K562 (cell line): ENCODE measurements at regions not wholly inside any gene's neighbourhood (a gene's known extent, or its start where the extent isn't known, plus 50 kb on each side); places are given as distances from the start of the nearest gene placed in this dataset.

ENCODE experiments used
- ASH1L ChIP-seq: fragments of 450-650 bp; IDR thresholded peaks from 2 replicates; pipeline ENCODE4 v1.6.1; 2018; ENCODE audit warnings: borderline replicate concordance, mild to moderate bottlenecking, low read depth; ENCODE audit not compliant: partially characterized antibody
- EP400 ChIP-seq: fragments of 450-650 bp; IDR thresholded peaks from 2 replicates; pipeline ENCODE4 v1.6.1; 2017; ENCODE audit warnings: antibody characterized with exemption, mild to moderate bottlenecking, moderate library complexity
- OTX1 ChIP-seq: fragments of 450-650 bp; formaldehyde crosslinking; IDR thresholded peaks from 2 replicates; pipeline ENCODE4 v1.4.0; 2022; ENCODE audit warnings: mild to moderate bottlenecking
- RBM17 ChIP-seq: fragments of 200-400 bp; formaldehyde crosslinking; IDR thresholded peaks from 2 replicates; pipeline ENCODE4 v1.6.1; 2017; ENCODE audit warnings: low read depth, mild to moderate bottlenecking, low read length, borderline replicate concordance
- RBM34 ChIP-seq: fragments of 200-400 bp; formaldehyde crosslinking; IDR thresholded peaks from 2 replicates; pipeline ENCODE4 v1.6.1; 2018; ENCODE audit warnings: low read length, borderline replicate concordance; ENCODE audit not compliant: insufficient read depth
- SNRNP70 ChIP-seq: fragments of 200-400 bp; formaldehyde crosslinking; optimal IDR thresholded peaks from 2 replicates; pipeline ENCODE3; 2017; ENCODE audit warnings: low read depth, low read length
- TCFL5 ChIP-seq: fragments of 250-450 bp; sonication (Bioruptor Pico); conservative IDR thresholded peaks from 2 replicates; pipeline ENCODE4 v1.6.1; 2021; ENCODE audit warnings: mild to moderate bottlenecking, moderate library complexity, matching md5 sums
- YY1 ChIP-seq, 3 experiments: IDR thresholded peaks; 2 replicates each; pipeline ENCODE4 v1.6.1; 2011; ENCODE audit warnings: low read length in 2 of 3, mild to moderate bottlenecking in 2 of 3, moderate library complexity in 2 of 3, borderline replicate concordance in 1 of 3, control low read depth in 1 of 3, low read depth in 1 of 3; ENCODE audit not compliant: insufficient read depth in 3 of 3, insufficient replicate concordance in 2 of 3, control insufficient read depth in 1 of 3, insufficient read length in 1 of 3; ENCODE audit errors: extremely low read depth in 1 of 3
- ZNF124 ChIP-seq: sonication (generic); formaldehyde crosslinking; IDR thresholded peaks from 2 replicates; pipeline ENCODE4 v1.8.1; 2022; ENCODE audit warnings: missing genetic modification reagents
- TF ChIP-seq, protein P1 (sequence below), 2 experiments: fragments of 450-650 bp in 1 of 2; sonication (generic) in 1 of 2; formaldehyde crosslinking in 1 of 2; IDR thresholded peaks in 1 of 2; conservative IDR thresholded peaks in 1 of 2; 2 replicates each; pipeline versions ENCODE4 v1.6.1 to v1.8.1; 2016 to 2023; ENCODE audit warnings: mild to moderate bottlenecking in 2 of 2, moderate library complexity in 2 of 2, inconsistent platforms in 1 of 2, missing genetic modification reagents in 1 of 2
- TF ChIP-seq, protein P2 (sequence below), 3 experiments: fragments of 200-800 bp in 1 of 3; fragments of 250-450 bp in 1 of 3; fragments of 450-650 bp in 1 of 3; sonication (Bioruptor Pico) in 1 of 3; sonication (Bioruptor generic) in 1 of 3; formaldehyde crosslinking in 1 of 3; IDR thresholded peaks; 2 replicates each; pipeline versions ENCODE4 v1.6.1 to v1.8.0; 2016 to 2022; ENCODE audit warnings: mild to moderate bottlenecking in 2 of 3, missing genetic modification characterization in 2 of 3, missing compliant biosample characterization in 1 of 3, moderate library complexity in 1 of 3
- TF ChIP-seq, protein P3 (sequence below): fragments of 450-650 bp; formaldehyde crosslinking; IDR thresholded peaks from 2 replicates; pipeline ENCODE4 v1.4.0; 2020; ENCODE audit warnings: mild to moderate bottlenecking, moderate library complexity
- TF ChIP-seq, protein P4 (sequence below): fragments of 250-450 bp; sonication (Bioruptor Pico); IDR thresholded peaks from 2 replicates; pipeline ENCODE4 v1.5.0; 2022; ENCODE audit warnings: mild to moderate bottlenecking

DNA sequence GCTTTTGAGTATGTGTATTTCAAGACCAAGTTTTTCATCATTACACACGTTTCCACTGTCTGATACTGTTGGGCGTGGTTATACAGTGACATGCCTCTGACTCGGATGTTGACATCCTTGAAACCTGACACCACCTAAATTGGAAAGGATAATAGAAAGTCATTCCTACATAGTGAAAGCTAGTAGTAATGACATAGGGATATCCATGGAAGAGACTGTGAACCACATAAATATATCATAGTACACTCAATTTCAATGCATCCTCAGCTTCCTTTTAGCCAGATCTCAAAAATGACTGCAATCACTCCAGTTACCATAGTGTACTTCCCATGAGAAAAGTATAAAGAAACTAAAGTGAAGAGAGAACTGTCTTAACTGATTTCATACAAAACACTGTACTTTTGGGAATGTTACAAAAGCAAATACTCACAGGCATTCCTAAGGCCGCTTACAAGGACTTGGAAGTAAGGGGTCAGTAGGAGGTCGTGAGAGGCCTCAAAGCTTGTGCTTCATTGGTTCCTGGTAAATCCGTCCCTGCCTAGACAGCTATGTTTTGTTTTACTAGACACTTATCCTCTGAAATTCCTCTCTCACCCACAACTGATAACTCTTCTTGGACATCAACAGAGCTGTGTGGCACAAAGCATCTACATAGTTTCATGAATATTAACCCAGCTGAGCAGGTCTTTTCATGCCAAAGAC, 71.8 kb upstream of the VWDE start (continued):
- TF ChIP-seq TCFL5 (CRISPR knock-in tag) = no peak
- TF ChIP-seq RBM17 = no peak
- TF ChIP-seq, protein P1, sequence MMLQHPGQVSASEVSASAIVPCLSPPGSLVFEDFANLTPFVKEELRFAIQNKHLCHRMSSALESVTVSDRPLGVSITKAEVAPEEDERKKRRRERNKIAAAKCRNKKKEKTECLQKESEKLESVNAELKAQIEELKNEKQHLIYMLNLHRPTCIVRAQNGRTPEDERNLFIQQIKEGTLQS (IDR thresholded peaks at IDR 0.05) = 0 out of 2 replicates have a peak, but pooled peaks have one; percentile 15
- TF ChIP-seq, protein P1 (CRISPR knock-in tag; conservative IDR thresholded peaks at IDR 0.05) = no peak
- TF ChIP-seq, protein P2, sequence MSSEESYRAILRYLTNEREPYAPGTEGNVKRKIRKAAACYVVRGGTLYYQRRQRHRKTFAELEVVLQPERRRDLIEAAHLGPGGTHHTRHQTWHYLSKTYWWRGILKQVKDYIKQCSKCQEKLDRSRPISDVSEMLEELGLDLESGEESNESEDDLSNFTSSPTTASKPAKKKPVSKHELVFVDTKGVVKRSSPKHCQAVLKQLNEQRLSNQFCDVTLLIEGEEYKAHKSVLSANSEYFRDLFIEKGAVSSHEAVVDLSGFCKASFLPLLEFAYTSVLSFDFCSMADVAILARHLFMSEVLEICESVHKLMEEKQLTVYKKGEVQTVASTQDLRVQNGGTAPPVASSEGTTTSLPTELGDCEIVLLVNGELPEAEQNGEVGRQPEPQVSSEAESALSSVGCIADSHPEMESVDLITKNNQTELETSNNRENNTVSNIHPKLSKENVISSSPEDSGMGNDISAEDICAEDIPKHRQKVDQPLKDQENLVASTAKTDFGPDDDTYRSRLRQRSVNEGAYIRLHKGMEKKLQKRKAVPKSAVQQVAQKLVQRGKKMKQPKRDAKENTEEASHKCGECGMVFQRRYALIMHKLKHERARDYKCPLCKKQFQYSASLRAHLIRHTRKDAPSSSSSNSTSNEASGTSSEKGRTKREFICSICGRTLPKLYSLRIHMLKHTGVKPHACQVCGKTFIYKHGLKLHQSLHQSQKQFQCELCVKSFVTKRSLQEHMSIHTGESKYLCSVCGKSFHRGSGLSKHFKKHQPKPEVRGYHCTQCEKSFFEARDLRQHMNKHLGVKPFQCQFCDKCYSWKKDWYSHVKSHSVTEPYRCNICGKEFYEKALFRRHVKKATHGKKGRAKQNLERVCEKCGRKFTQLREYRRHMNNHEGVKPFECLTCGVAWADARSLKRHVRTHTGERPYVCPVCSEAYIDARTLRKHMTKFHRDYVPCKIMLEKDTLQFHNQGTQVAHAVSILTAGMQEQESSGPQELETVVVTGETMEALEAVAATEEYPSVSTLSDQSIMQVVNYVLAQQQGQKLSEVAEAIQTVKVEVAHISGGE (CRISPR knock-in tag; IDR thresholded peaks at IDR 0.05) = no peak
- TF ChIP-seq EP400 = no peak
- no peak for TF ChIP-seq RBM34
- TF ChIP-seq OTX1 (CRISPR knock-in tag) = no peak
- TF ChIP-seq ASH1L = no peak
- TF ChIP-seq, protein P3, sequence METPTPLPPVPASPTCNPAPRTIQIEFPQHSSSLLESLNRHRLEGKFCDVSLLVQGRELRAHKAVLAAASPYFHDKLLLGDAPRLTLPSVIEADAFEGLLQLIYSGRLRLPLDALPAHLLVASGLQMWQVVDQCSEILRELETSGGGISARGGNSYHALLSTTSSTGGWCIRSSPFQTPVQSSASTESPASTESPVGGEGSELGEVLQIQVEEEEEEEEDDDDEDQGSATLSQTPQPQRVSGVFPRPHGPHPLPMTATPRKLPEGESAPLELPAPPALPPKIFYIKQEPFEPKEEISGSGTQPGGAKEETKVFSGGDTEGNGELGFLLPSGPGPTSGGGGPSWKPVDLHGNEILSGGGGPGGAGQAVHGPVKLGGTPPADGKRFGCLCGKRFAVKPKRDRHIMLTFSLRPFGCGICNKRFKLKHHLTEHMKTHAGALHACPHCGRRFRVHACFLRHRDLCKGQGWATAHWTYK (CRISPR knock-in tag) = no peak
- TF ChIP-seq SNRNP70 = no peak
- TF ChIP-seq YY1 (IDR thresholded peaks at IDR 0.05; ENCODE audit: borderline replicate concordance in 1 of 3, control insufficient read depth in 1 of 3, extremely low read depth in 1 of 3, insufficient read depth in 3 of 3, insufficient read length in 1 of 3, insufficient replicate concordance in 2 of 3, low read depth in 1 of 3, low read length in 2 of 3) = no peak
- no peak for TF ChIP-seq ZNF124
- TF ChIP-seq, protein P4, sequence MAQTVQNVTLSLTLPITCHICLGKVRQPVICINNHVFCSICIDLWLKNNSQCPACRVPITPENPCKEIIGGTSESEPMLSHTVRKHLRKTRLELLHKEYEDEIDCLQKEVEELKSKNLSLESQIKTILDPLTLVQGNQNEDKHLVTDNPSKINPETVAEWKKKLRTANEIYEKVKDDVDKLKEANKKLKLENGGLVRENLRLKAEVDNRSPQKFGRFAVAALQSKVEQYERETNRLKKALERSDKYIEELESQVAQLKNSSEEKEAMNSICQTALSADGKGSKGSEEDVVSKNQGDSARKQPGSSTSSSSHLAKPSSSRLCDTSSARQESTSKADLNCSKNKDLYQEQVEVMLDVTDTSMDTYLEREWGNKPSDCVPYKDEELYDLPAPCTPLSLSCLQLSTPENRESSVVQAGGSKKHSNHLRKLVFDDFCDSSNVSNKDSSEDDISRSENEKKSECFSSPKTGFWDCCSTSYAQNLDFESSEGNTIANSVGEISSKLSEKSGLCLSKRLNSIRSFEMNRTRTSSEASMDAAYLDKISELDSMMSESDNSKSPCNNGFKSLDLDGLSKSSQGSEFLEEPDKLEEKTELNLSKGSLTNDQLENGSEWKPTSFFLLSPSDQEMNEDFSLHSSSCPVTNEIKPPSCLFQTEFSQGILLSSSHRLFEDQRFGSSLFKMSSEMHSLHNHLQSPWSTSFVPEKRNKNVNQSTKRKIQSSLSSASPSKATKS = no peak
- TF ChIP-seq, all 486 proteins: peak for 23
